HFFc6 (cell line): ENCODE measurements at regions not wholly inside any gene's neighbourhood (a gene's known extent, or its start where the extent isn't known, plus 50 kb on each side); places are given as distances from the start of the nearest gene placed in this dataset.
A peak's percentile ranks its signal among the peaks of the same experiment; 100 is the strongest.

ENCODE experiments used
- DNase-seq: peaks from one replicate; pipeline ENCODE4 v3.0.0-alpha.2; 2018
- H3K27ac Mint-ChIP-seq: 2 replicates; pipeline ENCODE4 v1.8.0; 2020; ENCODE audit warnings: mild to moderate bottlenecking, mixed read lengths
- H3K27me3 Mint-ChIP-seq: 2 replicates; pipeline ENCODE4 v1.8.0; 2021; ENCODE audit warnings: mild to moderate bottlenecking, moderate library complexity, mixed read lengths; ENCODE audit not compliant: insufficient read depth
- H3K36me3 Mint-ChIP-seq: 2 replicates; pipeline ENCODE4 v1.8.0; 2021; ENCODE audit warnings: low read depth, mixed read lengths
- H3K4me1 Mint-ChIP-seq: 2 replicates; pipeline ENCODE4 v1.8.0; 2020; ENCODE audit warnings: low read depth, mixed read lengths
- H3K4me3 Mint-ChIP-seq: 2 replicates; pipeline ENCODE4 v1.8.0; 2020; ENCODE audit warnings: mild to moderate bottlenecking, moderate library complexity, mixed read lengths
- H3K9me3 Mint-ChIP-seq: 2 replicates; pipeline ENCODE4 v1.8.0; 2020; ENCODE audit warnings: mild to moderate bottlenecking, mixed read lengths
- TF ChIP-seq, protein P1 (sequence below): fragments of 200-600 bp; sonication (generic); IDR thresholded peaks from 2 replicates; pipeline ENCODE4 v1.5.0; 2021; ENCODE audit warnings: antibody characterized with exemption, mild to moderate bottlenecking

DNA sequence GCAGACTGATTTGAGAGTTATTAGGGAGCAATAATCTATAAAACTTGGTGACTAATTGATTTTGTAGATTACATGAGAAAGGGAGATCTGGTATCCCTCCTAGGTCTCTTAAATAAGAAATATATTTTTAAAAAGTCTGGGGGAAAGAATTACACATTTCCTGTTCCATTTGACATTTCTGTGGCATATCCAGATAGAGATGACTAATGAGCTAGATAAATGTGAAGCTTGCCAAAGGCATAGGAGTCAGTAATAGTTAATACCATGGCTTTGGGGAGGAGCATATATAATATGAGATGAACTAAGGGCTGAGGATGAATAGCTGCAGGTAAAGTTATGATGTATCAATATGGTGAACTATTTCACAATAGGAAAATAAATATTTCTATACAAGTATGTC lies 663.7 kb downstream of the PTPRC start:
- TF ChIP-seq, protein P1, sequence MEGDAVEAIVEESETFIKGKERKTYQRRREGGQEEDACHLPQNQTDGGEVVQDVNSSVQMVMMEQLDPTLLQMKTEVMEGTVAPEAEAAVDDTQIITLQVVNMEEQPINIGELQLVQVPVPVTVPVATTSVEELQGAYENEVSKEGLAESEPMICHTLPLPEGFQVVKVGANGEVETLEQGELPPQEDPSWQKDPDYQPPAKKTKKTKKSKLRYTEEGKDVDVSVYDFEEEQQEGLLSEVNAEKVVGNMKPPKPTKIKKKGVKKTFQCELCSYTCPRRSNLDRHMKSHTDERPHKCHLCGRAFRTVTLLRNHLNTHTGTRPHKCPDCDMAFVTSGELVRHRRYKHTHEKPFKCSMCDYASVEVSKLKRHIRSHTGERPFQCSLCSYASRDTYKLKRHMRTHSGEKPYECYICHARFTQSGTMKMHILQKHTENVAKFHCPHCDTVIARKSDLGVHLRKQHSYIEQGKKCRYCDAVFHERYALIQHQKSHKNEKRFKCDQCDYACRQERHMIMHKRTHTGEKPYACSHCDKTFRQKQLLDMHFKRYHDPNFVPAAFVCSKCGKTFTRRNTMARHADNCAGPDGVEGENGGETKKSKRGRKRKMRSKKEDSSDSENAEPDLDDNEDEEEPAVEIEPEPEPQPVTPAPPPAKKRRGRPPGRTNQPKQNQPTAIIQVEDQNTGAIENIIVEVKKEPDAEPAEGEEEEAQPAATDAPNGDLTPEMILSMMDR, result no peak
- Mint-ChIP-seq H3K27me3 (no peaks in the 10 kb centered on the region), H3K27ac (no peak overlapping the region), H3K4me1 (peaks cover 20% of the 10 kb centered on the region), H3K9me3 (no peaks in the 10 kb centered on the region), H3K36me3 (no peaks in the 10 kb centered on the region), H3K4me3 (no peak overlapping the region)
- peak; percentile 44 for DNase-seq

DNA sequence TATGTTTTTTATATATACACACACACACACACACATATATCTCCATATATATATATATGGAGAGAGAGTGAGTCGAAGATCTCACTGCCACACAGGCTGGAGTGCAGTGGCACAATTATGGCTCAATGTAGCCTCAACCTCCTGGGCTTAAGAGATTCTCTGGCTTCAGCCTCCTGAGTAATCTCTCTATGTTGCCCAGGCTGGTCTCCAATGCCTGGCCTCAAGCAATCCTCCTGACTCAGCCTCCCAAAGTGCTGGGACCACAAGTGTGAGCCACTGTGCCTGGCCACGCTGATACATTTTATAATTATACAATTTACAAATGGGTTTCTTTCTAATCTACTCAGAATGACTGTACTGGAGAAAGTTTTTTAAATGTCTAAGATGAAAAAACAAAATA lies 664.2 kb downstream of the PTPRC start:
- Mint-ChIP-seq H3K9me3 (no peaks in the 10 kb centered on the region), H3K4me1 (peaks cover 16% of the 10 kb centered on the region), H3K27me3 (no peaks in the 10 kb centered on the region), H3K27ac (no peak overlapping the region), H3K36me3 (no peaks in the 10 kb centered on the region), H3K4me3 (no peak overlapping the region)
- no peak for DNase-seq
- TF ChIP-seq, protein P1, result no peak

DNA sequence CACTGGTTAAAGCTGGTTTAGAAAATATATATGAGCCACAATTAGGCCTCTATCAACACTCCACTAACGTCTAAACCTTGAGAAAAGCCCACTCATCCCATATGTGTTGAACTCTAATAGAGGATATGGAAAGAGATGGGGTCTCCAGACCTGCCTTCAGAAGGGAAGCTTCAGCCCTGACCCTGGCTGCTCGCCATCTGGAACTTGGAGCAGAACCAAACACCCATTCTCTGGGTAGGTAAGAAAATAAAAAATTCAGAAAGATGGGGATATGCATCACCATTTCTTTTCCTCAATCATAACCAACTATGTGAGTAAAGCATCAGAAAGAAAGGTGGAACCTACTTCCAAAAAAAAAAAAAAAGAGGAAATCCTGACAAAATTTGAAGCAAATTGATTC lies 666.2 kb downstream of the PTPRC start:
- no peaks in the 10 kb centered on the region for H3K36me3 Mint-ChIP-seq
- no peak overlapping the region for H3K27ac Mint-ChIP-seq
- no peaks in the 10 kb centered on the region for H3K9me3 Mint-ChIP-seq
- peaks cover 14% of the 10 kb centered on the region for H3K4me1 Mint-ChIP-seq
- no peaks in the 10 kb centered on the region for H3K27me3 Mint-ChIP-seq
- TF ChIP-seq, protein P1, result no peak
- DNase-seq, result no peak
- H3K4me3 Mint-ChIP-seq, result no peak overlapping the region

DNA sequence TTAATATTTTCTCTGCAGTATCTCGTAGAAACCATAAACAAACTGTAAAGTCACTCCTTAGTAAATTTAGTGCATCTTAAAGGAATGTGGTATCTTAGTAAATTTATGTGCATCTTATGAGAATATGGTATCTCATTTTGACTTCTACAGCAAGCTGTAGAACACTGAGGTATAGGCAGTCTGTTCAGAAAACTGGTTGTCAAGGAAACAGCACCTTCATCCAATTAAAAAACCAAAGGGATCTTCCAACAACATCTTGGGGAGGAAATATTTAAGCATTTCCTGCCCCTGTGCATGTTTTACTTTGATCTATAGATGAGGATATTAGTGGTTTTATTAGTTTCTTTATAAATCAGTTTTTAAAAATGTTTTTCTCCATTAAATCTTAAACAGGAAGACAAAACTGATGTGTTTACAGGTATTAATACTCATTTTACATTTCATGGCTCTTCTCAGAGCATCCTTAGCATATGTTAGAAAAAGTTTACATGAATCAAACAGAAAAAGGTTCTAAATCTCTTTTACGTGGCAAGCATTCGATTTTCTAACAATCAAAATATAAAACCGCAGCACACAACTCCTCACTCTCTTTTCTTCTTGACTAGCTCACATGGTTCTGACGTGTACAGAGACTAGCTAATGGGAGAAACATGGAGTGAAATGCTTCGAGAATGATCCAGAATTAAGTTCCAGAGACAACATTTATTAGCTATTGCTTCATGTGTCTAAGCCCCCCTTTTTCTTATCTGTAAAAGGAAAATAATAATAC lies 668.8 kb downstream of the PTPRC start:
- no peaks in the 10 kb centered on the region for H3K9me3 Mint-ChIP-seq
- TF ChIP-seq, protein P1, result no peak
- no peaks in the 10 kb centered on the region for H3K27me3 Mint-ChIP-seq
- peaks cover 2% of the 10 kb centered on the region for H3K4me1 Mint-ChIP-seq
- H3K27ac Mint-ChIP-seq, result no peak overlapping the region
- DNase-seq, result no peak
- no peaks in the 10 kb centered on the region for H3K36me3 Mint-ChIP-seq
- no peak overlapping the region for H3K4me3 Mint-ChIP-seq

DNA sequence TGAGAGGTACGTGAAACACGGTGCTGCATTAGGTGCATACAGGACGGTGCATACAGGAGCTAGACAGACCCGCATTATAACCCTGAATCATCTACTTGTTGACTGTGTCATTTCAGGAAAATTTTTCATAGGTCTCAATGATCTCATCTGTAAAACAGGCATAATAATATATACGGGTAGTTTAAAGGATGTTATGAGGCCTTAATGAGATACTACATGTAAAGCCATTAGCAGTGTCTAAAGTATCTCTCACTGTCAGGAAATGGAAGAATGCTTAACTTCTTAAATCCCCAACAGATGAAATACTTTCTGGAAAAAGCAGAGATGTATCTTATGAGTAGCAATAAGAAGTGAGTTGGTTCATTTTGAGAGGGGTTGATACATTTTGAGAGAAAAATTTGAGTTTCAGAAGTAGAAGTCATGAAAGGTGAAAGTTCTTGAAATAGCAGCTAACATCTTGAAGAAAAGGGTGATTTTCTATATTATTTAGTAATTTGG lies 669.6 kb downstream of the PTPRC start:
- no peaks in the 10 kb centered on the region for H3K27me3 Mint-ChIP-seq
- H3K36me3 Mint-ChIP-seq, result no peaks in the 10 kb centered on the region
- TF ChIP-seq, protein P1, result no peak
- no peaks in the 10 kb centered on the region for H3K9me3 Mint-ChIP-seq
- no peak overlapping the region for H3K27ac Mint-ChIP-seq
- no peak for DNase-seq
- H3K4me3 Mint-ChIP-seq, result no peak overlapping the region
- H3K4me1 Mint-ChIP-seq, result no peaks in the 10 kb centered on the region
